Sigmoid colon (tissue), 6 donors: ENCODE measurements at regions not wholly inside any gene's neighbourhood (a gene's known extent, or its start where the extent isn't known, plus 50 kb on each side); places are given as distances from the start of the nearest gene placed in this dataset.

ENCODE experiments used
- DNase-seq: peaks from one replicate; pipeline ENCODE4 v3.0.0-alpha.2; 2019
- H3K27ac ChIP-seq, 4 donors: fragments of 200-600 bp; sonication (generic); one replicate each; pipeline ENCODE4 v1.5.1; 2016 to 2019; ENCODE audit warnings: mild to moderate bottlenecking in 1 of 4
- H3K27me3 ChIP-seq, 3 donors: fragments of 200-600 bp; sonication (generic); one replicate each; pipeline ENCODE4 v1.5.1; 2019; ENCODE audit warnings: mild to moderate bottlenecking in 1 of 3
- H3K36me3 ChIP-seq, 4 donors: fragments of 200-600 bp; sonication (generic); one replicate each; pipeline ENCODE4 v1.5.1; 2016 to 2019
- H3K4me1 ChIP-seq, 4 donors: fragments of 200-600 bp; sonication (generic); one replicate each; pipeline ENCODE4 v1.5.1; 2017 to 2019
- H3K4me3 ChIP-seq, 4 donors: fragments of 200-600 bp; sonication (generic); one replicate each; pipeline ENCODE4 v1.5.1; 2017 to 2019; ENCODE audit warnings: mild to moderate bottlenecking in 2 of 4, moderate library complexity in 1 of 4
- H3K9me3 ChIP-seq, 4 donors: fragments of 200-600 bp in 3 of 4; sonication (generic) in 3 of 4; one replicate each; pipeline versions ENCODE4 v1.5.1 to v1.6.1; 2013 to 2019
- EP300 ChIP-seq, 4 donors: sonication (generic); formaldehyde crosslinking; IDR thresholded peaks; one replicate each; pipeline ENCODE4 v1.6.1; 2017; ENCODE audit warnings: antibody characterized with exemption in 4 of 4
- POLR2A ChIP-seq, 2 donors: fragments of 450-650 bp; IDR thresholded peaks; one replicate each; pipeline ENCODE4 v1.6.1; 2016; ENCODE audit warnings: antibody characterized with exemption in 2 of 2, mild to moderate bottlenecking in 2 of 2, moderate library complexity in 2 of 2
- POLR2AphosphoS5 ChIP-seq, 4 donors: sonication (generic); formaldehyde crosslinking; IDR thresholded peaks; one replicate each; pipeline ENCODE4 v1.6.1; 2017; ENCODE audit warnings: antibody characterized with exemption in 4 of 4
- WGBS, 2 donors: extraction: QIAGEN DNeasy Blood & Tissue Kit; methylation state at CpG; one replicate each; pipeline ENCODE4 v1.1.7; 2013; 5-methylcytosine and 5-hydroxymethylcytosine counted together
- intact Hi-C: fragments of 100-400 bp; cut with DNase I; formaldehyde crosslinking; loops from one replicate; pipeline ENCODE4 v1.15.1; 2023
- TF ChIP-seq, protein P1 (sequence below), 4 experiments: fragments of 450-650 bp in 3 of 4; fragments of 200-600 bp in 1 of 4; IDR thresholded peaks; one replicate each; pipeline ENCODE4 v1.5.1; 2016 to 2019; ENCODE audit warnings: antibody characterized with exemption in 4 of 4, mild to moderate bottlenecking in 3 of 4, moderate library complexity in 2 of 4
- donor health status: healthy with polysubstance abuse.
- donor health status: healthy.

- no peaks in the 10 kb centered on the region for H3K9me3 ChIP-seq
- TF ChIP-seq POLR2A (IDR thresholded peaks at IDR 0.05): no peak
- no peak for TF ChIP-seq POLR2AphosphoS5 (IDR thresholded peaks at IDR 0.05)
- TF ChIP-seq, protein P1, sequence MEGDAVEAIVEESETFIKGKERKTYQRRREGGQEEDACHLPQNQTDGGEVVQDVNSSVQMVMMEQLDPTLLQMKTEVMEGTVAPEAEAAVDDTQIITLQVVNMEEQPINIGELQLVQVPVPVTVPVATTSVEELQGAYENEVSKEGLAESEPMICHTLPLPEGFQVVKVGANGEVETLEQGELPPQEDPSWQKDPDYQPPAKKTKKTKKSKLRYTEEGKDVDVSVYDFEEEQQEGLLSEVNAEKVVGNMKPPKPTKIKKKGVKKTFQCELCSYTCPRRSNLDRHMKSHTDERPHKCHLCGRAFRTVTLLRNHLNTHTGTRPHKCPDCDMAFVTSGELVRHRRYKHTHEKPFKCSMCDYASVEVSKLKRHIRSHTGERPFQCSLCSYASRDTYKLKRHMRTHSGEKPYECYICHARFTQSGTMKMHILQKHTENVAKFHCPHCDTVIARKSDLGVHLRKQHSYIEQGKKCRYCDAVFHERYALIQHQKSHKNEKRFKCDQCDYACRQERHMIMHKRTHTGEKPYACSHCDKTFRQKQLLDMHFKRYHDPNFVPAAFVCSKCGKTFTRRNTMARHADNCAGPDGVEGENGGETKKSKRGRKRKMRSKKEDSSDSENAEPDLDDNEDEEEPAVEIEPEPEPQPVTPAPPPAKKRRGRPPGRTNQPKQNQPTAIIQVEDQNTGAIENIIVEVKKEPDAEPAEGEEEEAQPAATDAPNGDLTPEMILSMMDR (IDR thresholded peaks at IDR 0.05): no peak
- TF ChIP-seq EP300 (IDR thresholded peaks at IDR 0.05): no peak
- no peaks in the 10 kb centered on the region for H3K36me3 ChIP-seq
- no peaks in the 10 kb centered on the region for H3K4me1 ChIP-seq
- no peaks in the 10 kb centered on the region for H3K27me3 ChIP-seq
- no peak for DNase-seq
- H3K27ac ChIP-seq: no peak overlapping the region
- WGBS, 2 donors: 46 to 53% methylated on average over 2 of the region's 2 CpGs
- H3K4me3 ChIP-seq: no peak overlapping the region
- intact Hi-C loops: no loop called here
These were observed 182.7 kb downstream of the MEX3B start for GRCh38 chr15:81863162-81863561.

GRCh38 chr15:81859737-81860516, 185.9 kb downstream of the MEX3B start:
- DNase-seq: no peak
- H3K4me1 ChIP-seq: no peaks in the 10 kb centered on the region
- H3K27me3 ChIP-seq: no peaks in the 10 kb centered on the region
- WGBS, 2 donors: 39 to 81% methylated on average over 9 of the region's 9 CpGs
- intact Hi-C loops: no loop called here
- H3K4me3 ChIP-seq: no peak overlapping the region
- no peaks in the 10 kb centered on the region for H3K36me3 ChIP-seq
- TF ChIP-seq POLR2AphosphoS5 (IDR thresholded peaks at IDR 0.05) (no peak), EP300 (IDR thresholded peaks at IDR 0.05) (no peak), POLR2A (IDR thresholded peaks at IDR 0.05) (no peak)
- H3K27ac ChIP-seq: no peak overlapping the region
- H3K9me3 ChIP-seq: no peaks in the 10 kb centered on the region

DNA sequence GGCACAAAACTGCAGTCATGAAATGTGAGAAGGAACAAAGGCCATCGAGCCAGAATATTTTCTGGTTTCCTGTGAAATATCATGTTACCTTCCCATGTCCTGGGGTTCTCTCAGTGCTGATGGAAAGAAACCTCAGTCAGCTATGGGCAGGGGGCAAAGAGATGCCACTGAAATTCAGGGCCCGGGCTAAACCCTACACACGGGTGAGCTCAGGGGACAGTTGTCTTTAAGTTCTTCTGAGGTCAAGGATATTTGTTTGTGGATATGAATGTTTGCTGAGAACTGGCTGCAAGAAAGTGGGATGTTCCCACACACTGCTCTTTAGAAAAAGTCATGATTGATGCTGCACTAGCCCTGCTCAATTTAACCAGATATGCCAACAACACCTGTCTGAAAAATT, 187.2 kb downstream of the MEX3B start:
- DNase-seq: no peak
- no peak overlapping the region for H3K27ac ChIP-seq
- H3K36me3 ChIP-seq: no peaks in the 10 kb centered on the region
- no peaks in the 10 kb centered on the region for H3K4me1 ChIP-seq
- H3K9me3 ChIP-seq: no peaks in the 10 kb centered on the region
- WGBS, 2 donors: 72 to 73% methylated on average over 3 of the region's 3 CpGs
- H3K27me3 ChIP-seq: no peaks in the 10 kb centered on the region
- intact Hi-C loops: no loop called here
- TF ChIP-seq, protein P1 (IDR thresholded peaks at IDR 0.05): no peak
- no peak for TF ChIP-seq EP300 (IDR thresholded peaks at IDR 0.05)
- TF ChIP-seq POLR2AphosphoS5 (IDR thresholded peaks at IDR 0.05): no peak
- TF ChIP-seq POLR2A (IDR thresholded peaks at IDR 0.05): no peak
- H3K4me3 ChIP-seq: no peak overlapping the region

- Histone ChIP-seq H3K36me3 (no peaks in the 10 kb centered on the region), H3K27ac (no peak overlapping the region), H3K9me3 (no peaks in the 10 kb centered on the region), H3K4me1 (peaks cover 0 to under 1% (median 0%) of the 10 kb centered on the region in 4 donors), H3K27me3 (no peaks in the 10 kb centered on the region), H3K4me3 (no peak overlapping the region)
- TF ChIP-seq POLR2AphosphoS5 (IDR thresholded peaks at IDR 0.05): no peak
- TF ChIP-seq, protein P1 (IDR thresholded peaks at IDR 0.05): no peak
- TF ChIP-seq EP300 (IDR thresholded peaks at IDR 0.05): no peak
- TF ChIP-seq POLR2A (IDR thresholded peaks at IDR 0.05): no peak
- DNase-seq: no peak
- intact Hi-C loops: no loop called here
- 90 to 94% methylated on average over 6 of the region's 6 CpGs for WGBS, 2 donors
These were observed 187.7 kb downstream of the MEX3B start for GRCh38 chr15:81858136-81858535.

DNA sequence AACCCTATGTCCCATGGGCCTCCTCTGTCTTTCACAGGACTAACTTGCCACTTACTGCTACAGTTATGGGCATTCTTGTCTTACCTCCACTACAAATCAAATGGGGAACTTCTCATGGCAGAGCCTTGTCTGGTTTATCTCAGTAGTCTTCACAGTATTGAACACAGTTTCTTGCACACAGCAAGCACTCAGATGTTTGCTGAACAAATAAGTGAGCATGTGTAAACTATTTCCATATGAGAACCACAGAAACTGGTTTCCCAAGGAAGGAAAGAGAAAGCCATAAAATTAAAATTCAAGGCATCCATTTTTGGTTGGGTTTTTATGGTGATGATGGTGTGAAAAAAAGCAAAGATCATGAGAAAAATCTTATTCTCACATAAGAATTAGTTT, 189.2 kb downstream of the MEX3B start:
- Histone ChIP-seq H3K27ac (no peak overlapping the region), H3K27me3 (no peaks in the 10 kb centered on the region), H3K4me1 (peaks cover 0 to 7% (median 0%) of the 10 kb centered on the region in 4 donors), H3K36me3 (no peaks in the 10 kb centered on the region), H3K4me3 (no peak overlapping the region), H3K9me3 (no peaks in the 10 kb centered on the region)
- DNase-seq: no peak
- TF ChIP-seq POLR2AphosphoS5 (IDR thresholded peaks at IDR 0.05): peak in 1 of 4 donors; percentile 18
- TF ChIP-seq POLR2A (IDR thresholded peaks at IDR 0.05): no peak
- intact Hi-C loops: no loop called here
